GM18498 (cell line): ENCODE measurements at regions not wholly inside any gene's neighbourhood (a gene's known extent, or its start where the extent isn't known, plus 50 kb on each side); places are given as distances from the start of the nearest gene placed in this dataset.
A peak's percentile ranks its signal among the peaks of the same experiment; 100 is the strongest.
"Not testable (repeated sequence)": the region's sequence is repeated elsewhere in the genome, so short reads cannot be mapped to it uniquely, and the experiment has no call there.

Experiments used
- ATAC-seq: cut with Tn5 transposase; IDR thresholded peaks from one replicate; pipeline ENCODE4 v1.9.1; 2021; ENCODE audit warnings: mild to moderate bottlenecking, moderate library complexity; ENCODE audit not compliant: unreplicated experiment

GRCh38 chr20:50435397-50436051, 74.7 kb upstream of the PTPN1 start:
- no peak for ATAC-seq

GRCh38 chr20:50436052-50436656, 74.0 kb upstream of the PTPN1 start:
- no peak for ATAC-seq

- no peak for ATAC-seq
Observed at GRCh38 chr20:50436696-50437095, 73.5 kb upstream of the PTPN1 start.

- ATAC-seq, result no peak
Observed at GRCh38 chr20:50438986-50439407, 71.2 kb upstream of the PTPN1 start.

- no peak for ATAC-seq
Observed at GRCh38 chr20:50439539-50440453, 70.4 kb upstream of the PTPN1 start.

GRCh38 chr20:50442512-50442911, 67.7 kb upstream of the PTPN1 start:
- ATAC-seq, result no peak

GRCh38 chr20:50445354-50446151, 64.6 kb upstream of the PTPN1 start:
- no peak for ATAC-seq

GRCh38 chr20:50446351-50447101, 63.7 kb upstream of the PTPN1 start:
- no peak for ATAC-seq

- no peak for ATAC-seq
Observed at GRCh38 chr20:50447102-50447804, 62.9 kb upstream of the PTPN1 start.

GRCh38 chr20:50447817-50448216, 62.4 kb upstream of the PTPN1 start:
- no peak for ATAC-seq

GRCh38 chr20:50448625-50449403, 61.4 kb upstream of the PTPN1 start:
- not testable (repeated sequence) for ATAC-seq

- peak; percentile 66 for ATAC-seq
Observed at GRCh38 chr20:50449738-50450492, 60.3 kb upstream of the PTPN1 start.

- no peak for ATAC-seq
Observed at GRCh38 chr20:50450493-50450826, 59.7 kb upstream of the PTPN1 start.

GRCh38 chr20:50450881-50451752, 59.1 kb upstream of the PTPN1 start:
- ATAC-seq, result peak; percentile 78

GRCh38 chr20:50451792-50452425, 58.3 kb upstream of the PTPN1 start:
- ATAC-seq, result not testable (repeated sequence)

- ATAC-seq, result no peak
Observed at GRCh38 chr20:50453533-50454244, 56.5 kb upstream of the PTPN1 start.
